Fibroblast of the conjunctiva (primary cell): ENCODE measurements at regions not wholly inside any gene's neighbourhood (a gene's known extent, or its start where the extent isn't known, plus 50 kb on each side); places are given as distances from the start of the nearest gene placed in this dataset.
A peak's percentile ranks its signal among the peaks of the same experiment; 100 is the strongest.

Source experiments
- DNase-seq: peaks from one replicate; pipeline ENCODE4 v3.0.0-alpha.2; 2010; ENCODE audit warnings: low read depth

DNA sequence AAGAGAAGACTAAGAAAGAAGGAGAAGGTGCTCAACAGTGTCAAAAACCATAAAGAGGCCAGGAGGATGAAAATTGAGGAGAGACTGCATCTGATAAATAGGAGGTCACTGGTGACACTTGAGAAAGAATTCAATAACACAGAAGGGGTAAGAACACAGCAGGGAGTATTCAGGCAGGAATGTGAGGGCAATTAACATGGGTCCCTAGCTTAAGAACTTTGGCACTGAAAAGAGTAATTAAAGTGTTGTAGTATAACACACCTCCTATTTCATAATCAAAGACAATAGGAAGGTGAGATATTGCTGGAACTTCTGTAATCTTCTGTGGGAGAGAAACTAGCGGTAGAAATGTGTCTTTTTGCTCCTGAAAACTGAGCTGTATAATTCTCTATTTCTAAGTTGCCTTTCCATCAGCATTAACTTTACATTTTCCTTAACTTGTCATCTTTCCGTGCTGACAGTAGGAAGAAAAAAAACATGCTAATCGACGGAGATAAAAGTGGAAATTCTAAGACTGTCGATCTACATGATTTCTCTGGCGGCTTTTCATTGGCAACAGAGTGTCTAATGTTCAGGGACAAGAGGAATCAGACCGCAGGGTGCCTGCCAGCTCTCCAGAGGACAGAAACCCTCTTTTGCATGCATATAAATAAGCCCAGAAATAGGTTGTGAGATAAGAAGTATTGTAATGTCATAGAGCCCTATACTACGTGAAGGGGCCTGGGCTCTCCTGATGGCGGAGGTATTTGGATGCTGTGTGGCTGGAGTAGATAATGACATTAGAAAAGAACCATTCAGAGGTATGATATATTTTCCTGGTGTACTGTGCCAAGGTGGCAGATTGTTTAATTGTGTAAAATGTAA, 147.9 kb upstream of the GAP43 start:
- no peak for DNase-seq

DNA sequence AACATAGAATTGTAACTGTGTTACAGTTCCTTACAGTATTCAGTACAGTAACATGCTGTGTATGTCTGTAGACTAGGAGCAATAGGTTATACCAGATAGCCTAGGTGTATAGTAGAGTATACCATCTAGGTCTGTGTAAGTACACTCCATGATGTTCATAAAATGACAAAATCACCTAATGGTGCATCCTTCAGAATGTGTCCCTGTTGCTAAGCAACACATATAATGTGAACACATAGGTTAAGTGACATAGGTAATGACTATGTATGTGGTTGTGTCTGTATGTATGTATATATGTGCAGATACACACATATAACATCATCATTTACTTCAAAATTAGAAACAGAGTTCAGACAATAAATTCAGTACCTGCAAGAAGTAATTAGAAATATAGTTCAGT, 146.8 kb upstream of the GAP43 start:
- DNase-seq, result no peak

DNA sequence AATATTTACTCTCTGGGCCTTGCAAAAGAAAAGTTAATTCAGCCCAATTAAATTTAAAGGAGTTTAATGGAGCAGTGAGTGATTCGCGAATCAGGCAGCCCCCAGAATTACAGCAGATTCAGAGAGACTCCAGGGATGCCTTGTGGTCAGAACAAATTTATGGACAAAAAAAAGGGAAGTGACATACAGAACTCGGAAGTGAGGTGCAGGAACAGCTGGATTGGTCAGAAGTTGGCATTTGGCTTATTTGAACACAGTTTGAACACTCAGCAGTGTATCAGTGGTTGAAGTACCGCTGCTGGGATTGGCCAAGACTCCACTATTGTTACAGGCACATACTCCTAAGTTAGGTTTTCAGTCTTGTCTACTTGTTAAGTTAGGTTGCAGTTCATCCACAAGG, 145.0 kb upstream of the GAP43 start:
- DNase-seq, result no peak

DNA sequence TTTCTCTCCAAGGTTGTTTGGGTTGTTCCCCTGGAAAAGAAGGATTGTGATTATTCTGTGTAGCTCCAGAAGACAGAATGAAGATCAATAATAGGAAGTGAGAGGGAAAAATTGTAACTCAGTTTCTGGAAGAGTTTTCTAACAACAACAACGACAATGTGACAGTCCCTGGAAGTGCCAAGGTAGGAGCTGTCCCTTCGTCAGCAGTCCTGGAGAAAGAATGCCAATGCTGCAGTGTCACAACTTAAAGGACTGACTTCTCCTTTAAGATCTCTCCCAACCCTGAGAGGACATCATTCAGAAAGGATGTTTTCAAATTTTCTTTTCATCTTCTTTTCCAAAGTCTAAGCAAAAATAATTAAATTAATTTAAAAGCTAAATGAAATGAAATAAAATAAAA, 136.4 kb upstream of the GAP43 start:
- no peak for DNase-seq

DNA sequence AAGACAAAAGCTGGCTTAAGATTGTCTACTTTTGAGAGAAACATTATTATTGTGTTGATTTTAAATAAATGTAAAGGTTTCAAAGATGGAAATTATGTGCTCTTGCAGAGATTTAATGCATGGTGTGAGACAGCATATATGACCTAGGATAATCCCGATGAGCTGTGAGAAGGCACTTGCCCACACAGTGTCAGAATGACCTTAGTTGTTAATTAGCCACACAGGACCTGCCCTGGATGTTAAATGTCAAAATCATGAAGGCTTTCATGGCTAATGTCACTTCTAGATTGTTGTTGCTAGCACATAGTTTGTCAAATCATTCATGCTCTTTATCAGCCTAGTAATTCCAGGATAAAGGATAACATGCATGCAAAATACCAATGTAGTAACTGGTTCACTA, 135.3 kb upstream of the GAP43 start:
- no peak for DNase-seq

DNA sequence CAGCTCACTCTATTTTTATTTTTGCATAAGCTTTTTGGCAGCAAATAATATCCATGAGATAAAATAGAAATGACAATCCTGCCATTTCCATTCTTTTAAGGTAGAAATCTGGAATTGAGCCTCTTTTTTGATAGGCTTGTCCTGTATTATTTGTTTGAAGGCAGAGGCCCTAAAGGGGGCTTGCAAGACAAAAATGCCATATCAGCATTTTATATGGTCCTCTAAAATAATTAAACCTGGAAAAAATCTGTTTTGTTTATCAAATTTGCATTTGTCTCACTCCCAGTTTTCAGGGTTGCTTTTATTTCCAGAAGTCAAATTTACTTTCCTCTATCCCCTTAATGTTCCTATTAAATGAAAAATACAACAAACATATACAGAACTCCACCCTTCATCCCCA, 134.9 kb upstream of the GAP43 start:
- no peak for DNase-seq

DNA sequence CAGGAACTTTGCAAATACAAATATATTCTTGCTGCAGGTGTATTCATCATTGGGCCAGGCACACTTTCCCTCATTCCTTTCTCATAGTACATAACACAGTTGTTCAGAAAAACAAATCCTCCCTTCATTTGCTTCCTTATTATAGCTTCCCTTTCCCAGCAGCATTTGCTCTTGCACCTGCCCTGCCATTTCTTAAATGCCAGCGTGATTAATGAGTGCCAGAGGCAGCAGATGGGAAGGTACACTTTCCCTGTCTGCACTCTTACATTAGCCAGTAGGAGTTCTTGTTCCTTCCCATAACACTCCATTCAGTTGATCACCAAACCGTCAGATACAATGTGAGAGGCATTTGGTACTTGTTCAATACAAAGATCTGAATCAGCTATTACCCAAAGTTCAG, 128.5 kb upstream of the GAP43 start:
- DNase-seq, result no peak

DNA sequence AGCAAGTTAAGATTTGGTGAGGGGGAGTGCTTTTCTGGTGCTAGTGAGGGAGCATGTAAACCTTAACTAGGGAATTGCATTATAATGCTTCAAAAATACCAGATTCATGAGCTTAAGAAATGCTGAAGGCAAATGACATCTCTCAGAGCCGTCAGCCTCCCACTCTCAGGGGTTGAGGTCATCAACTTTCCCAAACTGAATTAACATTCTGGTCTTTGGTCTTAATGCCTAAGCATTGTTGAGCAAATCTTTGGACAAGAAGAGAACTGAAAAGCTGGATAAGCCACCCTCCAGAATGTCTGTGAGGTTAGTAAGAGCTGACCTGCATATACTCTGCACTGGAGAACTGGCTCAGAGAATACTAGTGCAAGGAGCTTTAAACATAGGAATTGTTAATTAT, 124.9 kb upstream of the GAP43 start:
- DNase-seq, result no peak

DNA sequence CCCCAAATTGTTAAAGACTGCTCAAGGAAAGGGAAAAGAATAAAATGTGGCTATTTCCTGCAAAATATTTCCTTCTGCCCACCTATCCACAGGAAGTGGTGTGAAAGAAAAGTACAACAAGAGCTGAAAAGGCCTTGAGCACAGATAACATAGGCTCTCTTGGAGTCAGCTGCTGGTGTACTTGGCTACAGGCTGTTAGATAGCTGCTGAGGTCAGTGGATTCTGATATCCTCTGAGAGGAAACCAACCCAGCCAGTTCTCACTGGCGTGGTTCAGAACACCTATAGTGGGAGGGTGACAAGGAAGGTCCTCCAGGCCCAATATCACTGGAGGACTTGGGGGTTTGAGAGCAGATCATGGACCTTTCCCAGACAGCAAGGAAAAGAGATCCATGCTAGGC, 124.4 kb upstream of the GAP43 start:
- DNase-seq, result no peak

DNA sequence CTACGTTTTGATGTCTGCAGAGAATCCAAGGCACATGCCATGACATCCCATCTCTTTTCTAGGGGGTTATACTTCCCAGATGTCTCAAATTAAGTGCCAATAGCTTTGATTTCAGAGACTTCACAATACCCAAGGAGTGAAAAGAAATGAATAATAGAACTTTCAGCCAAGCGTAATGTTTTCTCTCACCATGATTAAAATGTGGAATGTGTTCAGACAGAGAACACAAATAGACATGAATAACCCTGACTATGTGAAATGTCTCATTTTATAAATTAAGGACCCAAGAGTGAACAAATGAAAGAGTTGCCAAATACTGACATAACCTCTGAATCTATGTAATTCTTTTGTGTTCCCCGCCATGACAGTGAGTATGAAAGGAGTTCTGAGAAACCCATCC, 123.6 kb upstream of the GAP43 start:
- no peak for DNase-seq

DNA sequence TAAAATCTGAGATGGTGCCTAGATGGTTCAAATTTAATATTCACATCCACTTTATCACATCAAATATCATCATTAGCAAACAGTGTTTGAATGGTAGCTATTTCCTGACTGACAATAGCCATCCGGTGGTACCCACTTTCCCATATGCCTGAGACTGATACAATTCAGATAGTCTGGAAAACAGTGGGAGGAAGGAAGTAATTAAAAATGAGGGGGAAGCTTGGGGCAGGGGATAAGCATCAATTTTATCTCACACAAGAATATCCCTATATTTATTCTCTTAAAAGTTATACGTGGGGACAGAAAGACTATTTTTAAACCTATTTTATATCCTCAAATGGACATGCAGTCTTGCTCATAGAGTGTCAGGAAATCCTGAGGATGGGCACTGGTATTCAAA, 122.5 kb upstream of the GAP43 start:
- no peak for DNase-seq

DNA sequence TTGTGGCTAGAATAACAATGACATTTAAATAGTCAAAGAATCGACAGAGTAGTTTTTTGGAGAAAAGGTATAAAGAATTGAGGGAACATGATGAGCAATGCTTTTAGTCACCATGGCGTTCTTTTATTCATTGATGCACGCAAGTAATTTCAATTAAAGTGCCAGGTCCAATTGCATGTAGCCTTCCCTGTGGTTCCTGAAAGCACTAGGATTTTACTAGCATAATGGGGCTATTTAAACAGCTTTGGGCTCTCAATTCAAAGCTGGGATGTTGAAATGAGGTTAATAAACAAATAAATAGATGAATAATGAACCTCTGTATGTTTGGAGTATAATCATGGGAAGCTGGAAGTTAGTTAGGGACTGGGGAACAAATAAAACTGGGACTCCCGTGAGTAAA, 121.2 kb upstream of the GAP43 start:
- no peak for DNase-seq

DNA sequence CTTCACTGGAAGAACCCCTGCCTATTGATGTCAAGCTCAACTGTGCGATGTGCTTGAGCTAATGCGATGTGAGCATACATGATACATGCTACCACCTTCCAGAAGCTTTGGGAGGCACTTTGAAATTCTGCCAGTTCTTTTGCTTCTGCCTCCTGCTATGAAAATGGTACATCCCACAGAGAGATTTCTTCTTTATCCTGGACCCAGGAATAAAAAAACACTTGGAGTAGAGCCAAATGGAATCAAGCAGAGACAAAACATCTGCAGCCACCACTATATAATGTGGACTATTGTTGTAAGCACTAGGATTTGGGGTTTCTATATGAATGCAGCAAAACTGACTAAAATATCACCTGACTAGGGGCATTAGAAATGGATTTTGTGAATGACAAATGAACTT, 119.9 kb upstream of the GAP43 start:
- DNase-seq, result no peak

DNA sequence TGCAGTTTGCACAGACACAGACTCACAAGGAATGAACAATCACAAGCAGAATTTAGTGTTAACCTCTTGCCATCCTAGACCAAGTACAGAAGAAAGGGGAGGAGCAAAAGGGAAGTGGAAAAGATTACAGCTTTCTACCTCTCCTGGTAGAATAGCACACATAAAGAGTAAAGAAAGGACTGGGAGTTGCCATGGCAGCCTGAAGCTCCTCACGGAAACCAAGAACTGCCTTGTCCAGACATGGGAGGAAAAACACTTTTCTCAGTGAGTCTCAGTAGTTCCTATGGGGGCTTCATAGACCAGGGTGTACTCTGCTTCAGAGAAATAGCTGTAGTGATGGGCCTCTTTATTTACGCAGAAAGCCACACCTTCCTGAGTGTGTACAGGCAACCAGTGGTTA, 114.7 kb upstream of the GAP43 start:
- no peak for DNase-seq

DNA sequence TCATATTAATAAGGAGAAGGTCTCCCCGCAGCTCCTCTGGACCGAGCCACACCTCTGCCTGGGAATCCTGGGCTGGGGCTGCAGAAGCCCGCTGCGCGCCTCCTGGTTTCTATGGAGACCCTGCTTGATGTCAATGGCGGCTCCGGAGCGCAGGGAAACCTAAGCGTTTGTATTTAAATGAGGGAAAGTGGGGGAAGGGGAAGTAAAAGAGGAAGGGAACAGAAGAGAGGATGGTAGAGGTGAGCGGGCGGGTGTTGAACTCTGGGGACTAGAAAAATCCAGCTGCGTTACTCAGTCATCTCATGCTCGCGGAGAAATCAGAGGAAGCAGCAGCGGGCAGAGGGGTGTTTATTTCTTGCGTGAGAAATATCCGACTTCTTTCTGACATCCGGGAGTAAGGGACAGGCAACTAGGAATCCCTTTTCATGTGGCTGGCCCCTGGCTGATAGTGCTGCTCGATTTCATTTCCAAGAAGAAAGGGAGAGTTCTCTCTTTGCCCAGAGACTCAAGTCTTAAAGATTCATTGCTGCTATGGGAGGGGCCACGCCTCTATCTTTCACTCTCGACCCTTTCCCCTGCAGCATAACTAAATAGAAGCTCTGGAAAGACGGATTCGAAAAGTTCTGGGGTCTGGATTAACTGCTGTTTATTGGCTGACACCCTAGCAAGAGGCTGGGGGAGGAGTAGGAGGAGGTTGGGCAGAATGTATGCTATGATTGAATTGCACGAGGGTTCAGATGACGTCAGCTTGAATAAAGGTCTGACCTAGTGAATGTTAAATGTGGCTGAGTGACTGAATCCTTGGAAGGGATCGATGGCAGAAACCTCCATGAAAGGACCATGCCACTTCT, 110.5 kb upstream of the GAP43 start:
- DNase-seq, result peak; percentile 4

DNA sequence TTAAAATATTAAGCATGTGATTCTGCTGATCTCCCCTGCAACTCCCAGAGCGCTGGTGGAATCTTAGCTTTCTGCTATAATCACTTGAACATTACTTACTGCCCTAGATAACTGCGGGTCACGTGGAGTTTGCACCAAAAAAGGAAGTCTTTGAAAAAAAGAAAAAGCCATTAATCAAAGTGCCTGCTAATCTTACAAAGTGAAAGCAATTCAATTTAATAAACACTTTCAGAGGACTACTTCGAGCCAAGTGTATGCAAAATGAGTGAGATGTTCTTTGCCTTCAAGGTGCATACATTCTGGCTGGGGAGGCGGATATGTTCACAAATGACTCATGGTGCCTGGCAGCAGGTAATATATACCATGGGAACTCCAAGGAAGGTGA, 109.9 kb upstream of the GAP43 start:
- no peak for DNase-seq

DNA sequence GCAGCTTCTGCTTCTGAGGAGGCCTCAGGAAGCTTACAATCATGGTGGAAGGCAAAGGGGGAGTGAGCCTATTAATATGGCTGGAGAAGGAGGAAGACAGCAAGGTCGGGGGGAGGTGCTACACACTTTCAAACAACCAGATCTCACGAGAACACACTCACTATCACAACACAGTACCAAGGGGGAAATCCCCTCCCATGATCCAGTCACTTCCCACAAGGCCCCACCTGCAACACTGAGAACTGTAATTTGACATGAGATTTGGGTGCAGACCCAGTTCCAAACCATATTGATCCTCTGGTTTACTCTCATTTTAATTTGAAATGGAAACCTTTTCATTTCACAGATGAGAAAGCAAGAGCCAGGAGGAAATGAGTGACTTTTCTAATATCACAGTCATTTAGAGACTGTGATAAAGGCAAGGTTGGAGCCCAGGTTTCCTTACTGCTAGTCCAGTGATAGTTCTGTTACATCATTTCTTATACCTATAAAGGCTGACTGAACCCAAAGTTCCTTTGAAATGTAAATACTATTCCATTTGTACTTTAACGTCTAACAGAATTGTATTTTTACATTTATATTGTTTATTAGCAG, 105.8 kb upstream of the GAP43 start:
- no peak for DNase-seq

DNA sequence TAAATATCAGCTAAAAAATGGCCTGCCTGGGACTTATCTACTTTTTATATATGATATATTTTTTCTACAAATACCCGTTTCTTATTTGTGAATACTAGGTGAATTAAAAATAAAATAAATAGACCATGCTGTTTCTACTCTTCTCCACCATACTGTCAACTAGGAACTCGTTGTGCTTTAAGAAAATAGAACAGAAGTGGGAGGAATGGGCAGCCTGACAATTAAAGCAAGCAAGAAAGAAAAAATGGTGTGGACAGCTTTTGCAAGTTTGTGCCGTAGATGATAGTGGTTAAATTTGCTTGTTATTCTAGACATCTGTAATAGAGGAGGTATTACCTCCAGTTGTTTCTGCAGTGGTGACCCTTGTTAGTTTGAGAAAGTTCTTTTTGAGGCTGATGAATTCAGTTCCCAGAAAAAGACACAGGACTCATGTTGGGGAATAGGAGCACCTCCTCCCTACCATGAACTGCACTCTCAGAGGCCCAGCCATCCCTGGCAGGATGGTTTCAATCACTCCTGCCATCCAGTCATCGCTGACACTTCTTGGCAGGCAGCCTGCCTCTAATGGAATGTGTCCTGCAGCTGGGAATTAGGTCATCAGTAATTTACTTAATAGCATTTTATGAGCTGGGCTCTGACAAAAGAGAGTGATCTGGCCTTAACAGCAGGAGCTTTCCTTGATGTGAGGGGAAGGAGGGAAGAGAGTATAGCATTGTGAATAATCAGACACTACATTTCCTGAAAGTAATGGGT, 105.0 kb upstream of the GAP43 start:
- peak; percentile 50 for DNase-seq

DNA sequence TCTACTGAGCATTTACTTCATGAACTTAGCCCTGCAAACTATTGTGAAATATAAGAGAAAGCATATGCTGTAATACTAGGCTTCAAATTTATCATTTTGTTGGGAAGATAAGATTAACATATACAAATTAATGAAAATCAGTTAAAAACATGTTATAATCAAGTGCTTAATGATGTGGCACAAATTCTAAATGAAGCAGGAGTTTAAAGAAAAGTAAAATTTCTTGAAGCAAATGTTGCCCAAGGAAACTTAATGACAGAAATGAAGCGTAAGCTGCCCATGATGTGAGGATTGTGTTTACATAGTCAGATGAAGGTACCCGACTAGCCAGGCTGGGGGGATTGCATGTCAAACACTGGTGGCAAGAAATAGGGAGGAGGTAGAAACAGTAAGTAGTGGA, 103.1 kb upstream of the GAP43 start:
- no peak for DNase-seq

DNA sequence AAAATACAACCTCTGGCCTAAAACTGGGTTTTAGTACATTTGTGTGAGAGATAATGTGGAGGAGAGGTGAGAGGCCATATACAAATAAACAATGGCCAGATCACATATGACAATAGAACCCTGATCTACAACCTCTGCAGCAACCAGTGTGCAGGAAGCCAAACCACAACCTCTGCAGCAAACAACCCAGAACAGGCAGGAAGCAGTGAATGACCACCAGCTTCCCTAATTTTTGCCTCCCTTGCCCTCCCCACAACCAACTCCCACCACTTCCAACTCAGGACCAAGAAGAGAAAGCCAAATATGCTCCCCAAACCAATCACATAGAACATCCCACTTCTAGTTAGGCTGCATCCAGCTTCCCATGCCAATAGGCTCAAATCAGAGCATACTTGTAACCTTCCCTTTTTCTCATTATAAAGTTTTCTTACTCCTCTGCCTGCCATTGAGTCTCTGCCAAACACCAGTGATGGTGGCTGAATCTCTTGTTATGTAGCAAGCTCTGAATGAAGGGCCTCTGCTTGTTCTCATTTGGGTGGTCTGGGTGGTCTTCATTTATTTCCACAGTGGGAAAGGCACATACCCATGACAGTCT, 102.6 kb upstream of the GAP43 start:
- no peak for DNase-seq

DNA sequence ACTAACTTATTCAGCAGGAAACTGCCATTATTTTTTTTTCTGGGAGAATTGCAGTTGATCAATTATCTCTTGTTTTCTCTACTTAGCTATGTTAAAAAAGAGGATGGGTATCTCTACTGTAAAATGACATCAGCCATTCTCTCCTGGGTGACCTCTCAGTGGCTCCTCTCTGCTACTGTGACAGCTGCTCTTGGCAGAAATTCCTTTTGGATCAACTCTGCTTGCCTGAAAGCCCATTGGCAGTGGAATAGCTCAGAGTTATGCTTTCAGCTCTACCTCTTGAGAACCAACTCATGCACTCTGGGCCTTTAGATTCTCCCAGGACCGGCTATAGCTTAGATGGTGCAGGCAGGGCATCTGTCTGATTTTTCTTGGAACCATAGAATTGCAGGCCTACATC, 99.9 kb upstream of the GAP43 start:
- DNase-seq, result no peak

DNA sequence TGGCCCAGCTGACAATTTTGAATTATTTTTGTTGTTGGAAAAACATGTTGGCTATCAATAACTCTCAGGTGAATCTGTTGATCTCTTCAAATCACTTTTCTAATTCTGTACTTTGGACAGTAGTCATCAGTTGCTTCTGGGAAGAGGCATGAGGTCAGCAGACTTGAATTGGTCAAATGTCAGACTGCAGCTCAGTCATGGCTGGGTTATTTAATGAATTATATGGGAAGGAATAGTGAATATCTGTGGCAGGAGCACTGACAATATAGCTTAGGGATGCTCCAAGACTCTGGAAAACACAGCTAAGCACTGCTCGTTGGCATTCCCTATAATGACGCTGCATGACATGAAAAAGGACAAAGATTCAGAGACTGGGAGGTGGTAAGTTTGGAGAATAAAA, 98.8 kb upstream of the GAP43 start:
- DNase-seq, result no peak
